NCI-H1930 (cell line): ENCODE measurements at regions not wholly inside any gene's neighbourhood (a gene's known extent, or its start where the extent isn't known, plus 50 kb on each side); places are given as distances from the start of the nearest gene placed in this dataset.

Experiments used
- DNase-seq, 2 experiments: peaks; one replicate each; lab custom pipeline; 2025; lab: John Stamatoyannopoulos, UW

GRCh38 chr2:56444339-56444738, 260.5 kb downstream of the CCDC85A start:
- DNase-seq = peak in 1 of 2 experiments; percentile 4

GRCh38 chr2:56448403-56449001, 264.7 kb downstream of the CCDC85A start:
- no peak for DNase-seq

- no peak for DNase-seq
These were observed 265.2 kb downstream of the CCDC85A start for GRCh38 chr2:56449002-56449431.

GRCh38 chr2:56449449-56449860, 265.7 kb downstream of the CCDC85A start:
- DNase-seq = no peak

- DNase-seq = no peak
These were observed 266.3 kb downstream of the CCDC85A start for GRCh38 chr2:56450047-56450446.

- DNase-seq = no peak
These were observed 267.0 kb downstream of the CCDC85A start for GRCh38 chr2:56450772-56451171.

GRCh38 chr2:56455642-56456041, 271.9 kb downstream of the CCDC85A start:
- DNase-seq = no peak

GRCh38 chr2:56456791-56457190, 273.0 kb downstream of the CCDC85A start:
- no peak for DNase-seq

GRCh38 chr2:56460508-56460907, 276.7 kb downstream of the CCDC85A start:
- no peak for DNase-seq

- no peak for DNase-seq
These were observed 280.3 kb downstream of the CCDC85A start for GRCh38 chr2:56464066-56464465.

- peak in 1 of 2 experiments; percentile 13 for DNase-seq
These were observed 280.8 kb downstream of the CCDC85A start for GRCh38 chr2:56464613-56465012.

- no peak for DNase-seq
These were observed 281.7 kb downstream of the CCDC85A start for GRCh38 chr2:56465491-56465890.

- DNase-seq = no peak
These were observed 289.7 kb downstream of the CCDC85A start for GRCh38 chr2:56473524-56473923.

GRCh38 chr2:56474412-56475158, 290.8 kb downstream of the CCDC85A start:
- DNase-seq = peak in 1 of 2 experiments; percentile 62

- DNase-seq = no peak
These were observed 291.4 kb downstream of the CCDC85A start for GRCh38 chr2:56475191-56475590.

GRCh38 chr2:56476509-56477071, 292.8 kb downstream of the CCDC85A start:
- no peak for DNase-seq

- DNase-seq = no peak
These were observed 294.2 kb downstream of the CCDC85A start for GRCh38 chr2:56478027-56478426.

GRCh38 chr2:56483081-56483480, 299.3 kb downstream of the CCDC85A start:
- no peak for DNase-seq

- no peak for DNase-seq
These were observed 301.1 kb downstream of the CCDC85A start for GRCh38 chr2:56484906-56485305.

GRCh38 chr2:56500317-56500716, 316.5 kb downstream of the CCDC85A start:
- DNase-seq = no peak

- no peak for DNase-seq
These were observed 318.8 kb downstream of the CCDC85A start for GRCh38 chr2:56502616-56503015.

GRCh38 chr2:56505885-56506284, 322.1 kb downstream of the CCDC85A start:
- no peak for DNase-seq

- DNase-seq = no peak
These were observed 324.9 kb downstream of the CCDC85A start for GRCh38 chr2:56508662-56509061.
